Loucy (cell line): ENCODE measurements at regions not wholly inside any gene's neighbourhood (a gene's known extent, or its start where the extent isn't known, plus 50 kb on each side); places are given as distances from the start of the nearest gene placed in this dataset.

ENCODE experiments used
- H2AFZ ChIP-seq: fragments of 200-600 bp; sonication (generic); 2 replicates; pipeline ENCODE4 v1.6.0; 2016; ENCODE audit warnings: antibody characterized with exemption, mild to moderate bottlenecking, low read length, moderate library complexity
- H3F3A ChIP-seq: fragments of 200-600 bp; 2 replicates; pipeline ENCODE4 v1.6.0; 2016; ENCODE audit warnings: antibody characterized with exemption, low read depth, mild to moderate bottlenecking
- H3K27me3 ChIP-seq: fragments of 200-600 bp; sonication (generic); 2 replicates; pipeline ENCODE4 v1.6.1; 2014; ENCODE audit warnings: low read length, mild to moderate bottlenecking; ENCODE audit not compliant: insufficient read depth, poor library complexity, severe bottlenecking
- H3K36me3 ChIP-seq: fragments of 200-600 bp; sonication (generic); 2 replicates; pipeline ENCODE4 v1.6.1; 2016; ENCODE audit warnings: low read length; ENCODE audit not compliant: insufficient read depth
- H3K4me1 ChIP-seq: fragments of 200-600 bp; sonication (generic); 2 replicates; pipeline ENCODE4 v1.5.1; 2014; ENCODE audit warnings: low read length, mild to moderate bottlenecking; ENCODE audit not compliant: insufficient read depth, poor library complexity, severe bottlenecking
- H3K4me2 ChIP-seq: fragments of 200-600 bp; sonication (generic); 2 replicates; pipeline ENCODE4 v1.6.0; 2014; ENCODE audit warnings: antibody characterized with exemption, low read length, low read depth, mild to moderate bottlenecking; ENCODE audit not compliant: poor library complexity, severe bottlenecking
- H3K4me3 ChIP-seq: fragments of 200-600 bp; sonication (generic); 2 replicates; pipeline ENCODE4 v1.5.1; 2014; ENCODE audit warnings: low read length, mild to moderate bottlenecking, mixed read lengths; ENCODE audit not compliant: poor library complexity, severe bottlenecking
- H3K79me2 ChIP-seq: fragments of 200-600 bp; sonication (generic); 2 replicates; pipeline ENCODE4 v1.6.1; 2014; ENCODE audit warnings: low read length; ENCODE audit not compliant: insufficient read depth
- H3K9ac ChIP-seq: fragments of 200-600 bp; sonication (generic); 2 replicates; pipeline ENCODE4 v1.6.0; 2014; ENCODE audit warnings: mild to moderate bottlenecking, low read depth, low read length, moderate library complexity; ENCODE audit not compliant: poor library complexity, severe bottlenecking
- H3K9me2 ChIP-seq: fragments of 200-600 bp; sonication (generic); replicated peaks from 2 replicates; pipeline ENCODE4 v1.6.1; 2016; ENCODE audit warnings: low read depth, low read length, mixed read lengths
- H3K9me3 ChIP-seq: fragments of 200-600 bp; sonication (generic); 2 replicates; pipeline ENCODE4 v1.6.1; 2014; ENCODE audit warnings: mild to moderate bottlenecking, antibody characterized with exemption, low read length, low read depth; ENCODE audit not compliant: insufficient read depth
- H4K20me1 ChIP-seq: fragments of 200-600 bp; sonication (generic); 2 replicates; pipeline ENCODE4 v1.6.0; 2014; ENCODE audit warnings: antibody characterized with exemption, low read length, mild to moderate bottlenecking; ENCODE audit not compliant: insufficient read depth, poor library complexity, severe bottlenecking
- CTCF ChIP-seq: fragments of 200-600 bp; sonication (generic); conservative IDR thresholded peaks from 2 replicates; pipeline ENCODE4 v1.5.1; 2014; ENCODE audit warnings: mild to moderate bottlenecking, antibody characterized with exemption, low read length
- EZH2phosphoT487 ChIP-seq: fragments of 200-600 bp; IDR thresholded peaks from 2 replicates; pipeline ENCODE4 v1.6.1; 2018; ENCODE audit warnings: antibody characterized with exemption, mild to moderate bottlenecking, moderate library complexity, borderline replicate concordance

GRCh38 chr4:44017422-44017739 is 431.2 kb downstream of the KCTD8 start:
- Histone ChIP-seq H3K4me2 (no peak overlapping the region), H3K79me2 (no peaks in the 10 kb centered on the region), H3K4me1 (no peaks in the 10 kb centered on the region), H3K36me3 (no peaks in the 10 kb centered on the region), H3K9me3 (no peaks in the 10 kb centered on the region; the same call in 1 of the 2 replicates), H3F3A (no peaks in the 10 kb centered on the region), H3K9ac (no peak overlapping the region), H3K4me3 (no peak overlapping the region), H3K27me3 (no peaks in the 10 kb centered on the region), H4K20me1 (no peaks in the 10 kb centered on the region), H3K9me2 (no peaks in the 10 kb centered on the region), H2AFZ (no peak overlapping the region)
- TF ChIP-seq CTCF, result no peak
- TF ChIP-seq EZH2phosphoT487, result no peak

GRCh38 chr4:44019721-44020120 is 428.9 kb downstream of the KCTD8 start:
- H3K9me3 ChIP-seq, result no peaks in the 10 kb centered on the region; the same call in 1 of the 2 replicates

DNA sequence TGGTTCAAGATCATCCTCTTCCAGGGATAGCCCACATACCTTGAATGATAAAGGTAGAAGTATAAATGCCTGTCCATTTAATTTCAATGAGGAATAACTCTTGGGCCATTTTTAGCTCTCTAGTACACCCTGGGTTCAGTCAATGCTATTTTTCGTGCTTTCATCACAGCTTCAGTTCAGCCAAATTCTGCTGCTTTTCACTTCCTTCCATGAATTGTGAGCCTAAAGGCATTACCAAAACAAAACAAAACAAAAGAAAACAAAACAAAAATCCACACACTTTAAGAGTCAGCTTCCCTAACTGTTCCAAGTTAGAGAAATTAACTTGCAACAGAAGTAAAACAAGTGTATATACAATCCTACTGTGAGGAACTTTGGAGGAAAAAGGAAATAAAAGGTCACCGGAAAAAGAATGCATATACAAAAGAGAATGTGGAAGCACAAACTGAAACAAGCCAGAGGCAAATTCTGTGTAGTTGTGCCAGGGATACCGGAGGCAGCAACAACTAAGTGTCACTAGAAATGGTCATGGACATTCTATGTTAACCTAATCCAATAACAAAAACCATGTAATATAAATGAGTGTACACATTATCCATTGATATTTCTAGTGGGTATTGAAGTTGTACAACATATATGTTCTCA is 423.1 kb downstream of the KCTD8 start:
- Histone ChIP-seq H3K9me2 (no peaks in the 10 kb centered on the region), H4K20me1 (no peaks in the 10 kb centered on the region), H3F3A (no peaks in the 10 kb centered on the region), H3K79me2 (no peaks in the 10 kb centered on the region), H3K27me3 (no peaks in the 10 kb centered on the region), H3K9ac (no peak overlapping the region), H3K36me3 (no peaks in the 10 kb centered on the region), H3K4me1 (no peaks in the 10 kb centered on the region), H3K4me3 (no peak overlapping the region), H3K9me3 (no peaks in the 10 kb centered on the region; the same call in 1 of the 2 replicates), H3K4me2 (no peak overlapping the region), H2AFZ (no peak overlapping the region)
- TF ChIP-seq EZH2phosphoT487, result no peak
- no peak for TF ChIP-seq CTCF

More at GRCh38 chr4:44019721-44020120, 428.9 kb downstream of the KCTD8 start:
- no peaks in the 10 kb centered on the region for H3F3A ChIP-seq
- H2AFZ ChIP-seq, result no peak overlapping the region
- H3K9ac ChIP-seq, result no peak overlapping the region
- no peaks in the 10 kb centered on the region for H3K27me3 ChIP-seq
- no peak overlapping the region for H3K4me2 ChIP-seq
- no peak for TF ChIP-seq CTCF
- no peak for TF ChIP-seq EZH2phosphoT487
- no peaks in the 10 kb centered on the region for H3K79me2 ChIP-seq
- H4K20me1 ChIP-seq, result no peaks in the 10 kb centered on the region
- H3K4me3 ChIP-seq, result no peak overlapping the region
- H3K9me2 ChIP-seq, result no peaks in the 10 kb centered on the region
- no peaks in the 10 kb centered on the region for H3K36me3 ChIP-seq
- no peaks in the 10 kb centered on the region for H3K4me1 ChIP-seq
